SU-DHL-6 (cell line): ENCODE measurements at regions not wholly inside any gene's neighbourhood (a gene's known extent, or its start where the extent isn't known, plus 50 kb on each side); places are given as distances from the start of the nearest gene placed in this dataset.

Source experiments
- EZH2phosphoT487 ChIP-seq: fragments of 200-600 bp; sonication (generic), shearing (Covaris generic); conservative IDR thresholded peaks from 2 replicates; pipeline ENCODE4 v1.6.1; 2018; ENCODE audit warnings: mild to moderate bottlenecking, antibody characterized with exemption, low read length, moderate library complexity, mixed read lengths
- TF ChIP-seq, protein P1 (sequence below): fragments of 200-600 bp; sonication (generic); IDR thresholded peaks from one replicate; pipeline ENCODE4 v1.5.1; 2017; ENCODE audit warnings: antibody characterized with exemption, mild to moderate bottlenecking, low read length, moderate library complexity; ENCODE audit not compliant: insufficient read depth, poor library complexity, severe bottlenecking

- TF ChIP-seq, protein P1, sequence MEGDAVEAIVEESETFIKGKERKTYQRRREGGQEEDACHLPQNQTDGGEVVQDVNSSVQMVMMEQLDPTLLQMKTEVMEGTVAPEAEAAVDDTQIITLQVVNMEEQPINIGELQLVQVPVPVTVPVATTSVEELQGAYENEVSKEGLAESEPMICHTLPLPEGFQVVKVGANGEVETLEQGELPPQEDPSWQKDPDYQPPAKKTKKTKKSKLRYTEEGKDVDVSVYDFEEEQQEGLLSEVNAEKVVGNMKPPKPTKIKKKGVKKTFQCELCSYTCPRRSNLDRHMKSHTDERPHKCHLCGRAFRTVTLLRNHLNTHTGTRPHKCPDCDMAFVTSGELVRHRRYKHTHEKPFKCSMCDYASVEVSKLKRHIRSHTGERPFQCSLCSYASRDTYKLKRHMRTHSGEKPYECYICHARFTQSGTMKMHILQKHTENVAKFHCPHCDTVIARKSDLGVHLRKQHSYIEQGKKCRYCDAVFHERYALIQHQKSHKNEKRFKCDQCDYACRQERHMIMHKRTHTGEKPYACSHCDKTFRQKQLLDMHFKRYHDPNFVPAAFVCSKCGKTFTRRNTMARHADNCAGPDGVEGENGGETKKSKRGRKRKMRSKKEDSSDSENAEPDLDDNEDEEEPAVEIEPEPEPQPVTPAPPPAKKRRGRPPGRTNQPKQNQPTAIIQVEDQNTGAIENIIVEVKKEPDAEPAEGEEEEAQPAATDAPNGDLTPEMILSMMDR, result no peak
- no peak for TF ChIP-seq EZH2phosphoT487
Measured at GRCh38 chr5:97903742-97904141, 720.7 kb upstream of the RIOK2 start.
